Progenitor cell of endocrine pancreas (in vitro differentiated cells): ENCODE measurements at regions not wholly inside any gene's neighbourhood (a gene's known extent, or its start where the extent isn't known, plus 50 kb on each side); places are given as distances from the start of the nearest gene placed in this dataset.
A peak's percentile ranks its signal among the peaks of the same experiment; 100 is the strongest.

ENCODE experiments used
- DNase-seq: peaks from one replicate; pipeline ENCODE4 v3.0.0; 2021; ENCODE audit warnings: low spot score; ENCODE audit not compliant: unreplicated experiment
- H3K27ac Mint-ChIP-seq: 2 replicates; pipeline ENCODE4 v1.8.0; 2021; ENCODE audit warnings: mild to moderate bottlenecking, moderate library complexity, mixed read lengths
- H3K27me3 Mint-ChIP-seq: 2 replicates; pipeline ENCODE4 v1.8.0; 2021; ENCODE audit warnings: mixed read lengths
- H3K36me3 Mint-ChIP-seq: 2 replicates; pipeline ENCODE4 v1.8.0; 2022; ENCODE audit warnings: mixed read lengths; ENCODE audit not compliant: insufficient read depth
- H3K4me1 Mint-ChIP-seq: 2 replicates; pipeline ENCODE4 v1.8.0; 2021; ENCODE audit warnings: low read depth, mixed read lengths
- H3K4me3 Mint-ChIP-seq: 2 replicates; pipeline ENCODE4 v1.8.0; 2021; ENCODE audit warnings: low read depth, mild to moderate bottlenecking, moderate library complexity, mixed read lengths
- H3K9me3 Mint-ChIP-seq: 2 replicates; pipeline ENCODE4 v1.8.0; 2021; ENCODE audit warnings: low read depth, mixed read lengths
- TF ChIP-seq, protein P1 (sequence below): fragments of 200-600 bp; sonication (generic); IDR thresholded peaks from one replicate; pipeline ENCODE4 v1.5.0; 2021; ENCODE audit warnings: antibody characterized with exemption, mild to moderate bottlenecking; ENCODE audit not compliant: unreplicated experiment

DNA sequence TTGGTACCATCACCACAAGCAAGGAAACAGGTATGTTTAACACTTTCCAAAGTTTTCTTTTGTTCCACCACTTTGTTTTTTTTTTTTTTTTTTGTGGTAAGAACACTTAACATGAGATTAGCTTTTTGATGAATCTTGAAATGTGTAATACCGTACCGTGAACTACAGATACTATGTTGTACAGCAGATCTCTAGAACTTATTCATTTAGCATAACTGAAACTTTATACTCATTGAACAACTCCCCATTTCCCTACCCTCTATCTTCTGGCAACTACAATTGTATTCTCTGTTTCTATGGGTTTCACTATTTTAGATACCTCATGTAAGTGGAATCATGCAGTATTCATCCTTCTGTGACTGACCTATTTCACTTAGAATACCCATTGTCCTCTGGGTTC lies 162.7 kb upstream of the ITGB1 start:
- peaks cover 5% of the 10 kb centered on the region for H3K4me1 Mint-ChIP-seq
- H3K27me3 Mint-ChIP-seq = peaks cover 9% of the 10 kb centered on the region
- TF ChIP-seq, protein P1, sequence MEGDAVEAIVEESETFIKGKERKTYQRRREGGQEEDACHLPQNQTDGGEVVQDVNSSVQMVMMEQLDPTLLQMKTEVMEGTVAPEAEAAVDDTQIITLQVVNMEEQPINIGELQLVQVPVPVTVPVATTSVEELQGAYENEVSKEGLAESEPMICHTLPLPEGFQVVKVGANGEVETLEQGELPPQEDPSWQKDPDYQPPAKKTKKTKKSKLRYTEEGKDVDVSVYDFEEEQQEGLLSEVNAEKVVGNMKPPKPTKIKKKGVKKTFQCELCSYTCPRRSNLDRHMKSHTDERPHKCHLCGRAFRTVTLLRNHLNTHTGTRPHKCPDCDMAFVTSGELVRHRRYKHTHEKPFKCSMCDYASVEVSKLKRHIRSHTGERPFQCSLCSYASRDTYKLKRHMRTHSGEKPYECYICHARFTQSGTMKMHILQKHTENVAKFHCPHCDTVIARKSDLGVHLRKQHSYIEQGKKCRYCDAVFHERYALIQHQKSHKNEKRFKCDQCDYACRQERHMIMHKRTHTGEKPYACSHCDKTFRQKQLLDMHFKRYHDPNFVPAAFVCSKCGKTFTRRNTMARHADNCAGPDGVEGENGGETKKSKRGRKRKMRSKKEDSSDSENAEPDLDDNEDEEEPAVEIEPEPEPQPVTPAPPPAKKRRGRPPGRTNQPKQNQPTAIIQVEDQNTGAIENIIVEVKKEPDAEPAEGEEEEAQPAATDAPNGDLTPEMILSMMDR = no peak
- no peak overlapping the region for H3K4me3 Mint-ChIP-seq
- no peaks in the 10 kb centered on the region for H3K36me3 Mint-ChIP-seq
- no peaks in the 10 kb centered on the region for H3K9me3 Mint-ChIP-seq
- no peak overlapping the region for H3K27ac Mint-ChIP-seq
- no peak for DNase-seq

DNA sequence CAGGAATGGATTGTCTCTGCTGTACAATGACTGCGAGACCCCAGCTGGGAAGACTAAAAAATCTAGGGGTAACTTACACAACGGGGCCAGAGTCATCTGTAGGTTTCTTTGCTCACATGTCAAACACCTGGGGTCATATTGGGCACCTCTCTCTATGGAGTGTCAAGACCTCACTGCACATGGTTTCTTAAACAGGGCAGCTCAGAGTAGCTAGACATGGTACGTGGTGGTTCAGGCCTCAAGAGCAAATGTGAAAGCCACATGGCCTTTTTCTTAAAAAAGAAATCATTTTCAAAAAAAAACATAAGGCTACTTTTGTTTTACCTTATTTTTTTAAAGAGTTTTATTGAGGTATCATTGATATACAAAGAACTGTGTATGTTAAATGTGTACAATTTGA lies 162.2 kb upstream of the ITGB1 start:
- Mint-ChIP-seq H3K27ac (no peak overlapping the region), H3K4me3 (no peak overlapping the region), H3K27me3 (peaks cover 9% of the 10 kb centered on the region), H3K4me1 (peaks cover 7% of the 10 kb centered on the region), H3K9me3 (no peaks in the 10 kb centered on the region), H3K36me3 (no peaks in the 10 kb centered on the region)
- no peak for DNase-seq
- TF ChIP-seq, protein P1 = no peak

DNA sequence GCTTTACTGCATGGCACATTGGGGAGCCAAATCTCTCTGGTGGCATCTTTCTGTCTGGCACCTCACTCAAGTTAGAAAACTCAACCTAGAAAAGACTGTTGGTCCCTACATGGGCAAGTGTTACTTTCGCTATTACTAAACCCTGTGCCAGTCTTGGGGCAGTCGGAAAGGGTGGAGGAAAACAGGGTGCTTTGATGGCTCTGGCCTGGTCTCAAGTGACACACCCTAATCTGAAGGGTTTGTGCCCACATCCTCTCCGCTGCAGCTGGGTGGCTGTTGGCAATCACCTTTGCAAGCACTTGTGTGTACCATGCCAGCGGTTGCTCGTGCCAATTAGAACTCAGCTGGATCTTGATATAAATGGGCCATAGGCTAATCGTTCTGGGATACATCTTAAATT lies 159.8 kb upstream of the ITGB1 start:
- peaks cover 10% of the 10 kb centered on the region for H3K4me1 Mint-ChIP-seq
- no peak overlapping the region for H3K27ac Mint-ChIP-seq
- no peak for DNase-seq
- peaks cover 9% of the 10 kb centered on the region for H3K27me3 Mint-ChIP-seq
- no peaks in the 10 kb centered on the region for H3K9me3 Mint-ChIP-seq
- TF ChIP-seq, protein P1 = no peak
- no peaks in the 10 kb centered on the region for H3K36me3 Mint-ChIP-seq
- H3K4me3 Mint-ChIP-seq = no peak overlapping the region

DNA sequence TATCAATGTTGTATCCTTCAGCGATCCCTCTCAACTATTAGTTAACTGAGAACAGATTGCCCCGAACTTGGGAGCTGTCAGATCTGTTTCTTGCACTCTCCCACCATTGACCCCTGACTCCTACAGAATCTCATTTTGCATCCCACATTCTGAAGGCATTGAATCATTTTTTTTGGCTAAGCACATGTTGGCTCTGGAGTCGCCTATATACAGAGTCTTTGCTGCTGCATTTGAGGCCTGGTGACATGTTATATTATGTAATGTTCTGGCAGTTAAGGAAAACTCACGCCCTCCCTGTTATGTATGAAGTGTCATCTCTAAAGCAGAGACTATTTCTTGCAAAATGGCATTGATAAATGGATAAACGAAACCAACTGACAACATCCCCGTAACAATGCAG lies 159.2 kb upstream of the ITGB1 start:
- Mint-ChIP-seq H3K9me3 (no peaks in the 10 kb centered on the region), H3K36me3 (no peaks in the 10 kb centered on the region), H3K4me3 (no peak overlapping the region), H3K27ac (no peak overlapping the region), H3K27me3 (peaks cover 5% of the 10 kb centered on the region), H3K4me1 (peaks cover 10% of the 10 kb centered on the region)
- DNase-seq = no peak
- TF ChIP-seq, protein P1 = no peak

DNA sequence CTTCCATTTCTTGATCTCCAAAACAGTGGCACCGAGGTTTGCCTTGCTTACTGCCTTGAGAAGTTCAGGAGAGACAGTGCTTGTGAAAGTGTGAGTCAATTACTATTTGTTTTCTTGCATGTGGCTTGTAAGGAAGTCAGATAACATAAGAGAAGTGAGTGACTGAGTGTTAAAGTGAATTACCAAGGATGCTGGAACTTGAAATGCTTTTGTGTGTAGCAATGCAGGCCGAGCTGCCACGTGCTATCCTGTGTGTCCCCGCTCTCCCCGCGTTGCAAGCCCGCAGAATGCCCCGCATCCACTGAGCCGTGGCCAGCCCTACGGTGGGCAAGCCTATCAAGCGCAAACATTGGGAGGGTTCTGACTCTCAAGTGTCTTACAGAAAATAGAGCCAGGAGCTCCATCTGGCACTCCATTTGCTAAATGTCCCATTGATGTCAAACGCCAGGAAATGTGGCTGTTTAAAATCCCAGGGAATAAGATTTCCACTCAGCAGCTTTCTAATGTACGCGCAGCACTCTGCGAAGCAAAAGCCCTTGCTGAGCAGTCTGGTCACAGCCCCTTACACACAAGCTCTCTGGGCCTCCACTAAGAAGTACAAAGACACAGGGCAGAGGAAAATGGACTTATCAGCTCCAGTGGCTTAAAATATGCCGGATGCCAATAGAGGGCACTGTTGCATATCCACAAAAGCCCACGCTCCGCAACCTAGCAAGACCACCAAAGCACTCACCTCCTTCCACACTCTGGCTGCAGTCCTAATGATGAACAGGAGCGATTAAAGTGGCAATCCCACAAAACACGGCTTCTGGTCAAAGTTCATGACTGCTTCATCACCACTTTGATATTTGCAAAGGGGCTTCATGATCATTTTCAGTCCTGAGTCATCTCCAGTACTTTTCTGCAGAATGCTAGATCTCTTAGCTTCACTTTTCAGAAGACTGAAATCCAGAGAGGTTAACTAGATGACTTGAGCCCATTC lies 158.0 kb upstream of the ITGB1 start:
- Mint-ChIP-seq H3K9me3 (no peaks in the 10 kb centered on the region), H3K27ac (no peak overlapping the region), H3K27me3 (peaks cover 2% of the 10 kb centered on the region), H3K4me1 (peaks cover 10% of the 10 kb centered on the region), H3K4me3 (no peak overlapping the region), H3K36me3 (no peaks in the 10 kb centered on the region)
- TF ChIP-seq, protein P1 = peak; percentile 65
- DNase-seq = no peak
